ENCODE measurements at regions not wholly inside any gene's neighbourhood (a gene's known extent, or its start where the extent isn't known, plus 50 kb on each side); places are given as distances from the start of the nearest gene placed in this dataset.

GRCh38 chr3:74858086-74858485 is 243.6 kb upstream of the CNTN3 start:
- Histone ChIP-seq H3K27ac (no peak overlapping the region), H3K9me3 (no peaks in the 10 kb centered on the region), H3K4me3 (no peak overlapping the region), H3K27me3 (no peaks in the 10 kb centered on the region), H3K36me3 (replicated peaks in 1 of 2; ENCODE audit: insufficient read depth in 1 of 2, low read depth in 2 of 2) (no peaks in the 10 kb centered on the region), H3K4me1 (no peaks in the 10 kb centered on the region)
- DNase-seq (no peak), ATAC-seq (no peak)
- intact Hi-C loops (cut with DNase I), result no loop called here
- WGBS, 2 donors, result 55 to 63% methylated on average over 2 of the region's 2 CpGs
- no peak for TF ChIP-seq CTCF (IDR thresholded peaks at IDR 0.05)

GRCh38 chr3:74850381-74850780 is 235.9 kb upstream of the CNTN3 start:
- H3K27ac ChIP-seq, result no peak overlapping the region
- no peaks in the 10 kb centered on the region for H3K9me3 ChIP-seq
- no peak for TF ChIP-seq POLR2A (IDR thresholded peaks at IDR 0.05)
- no peak for TF ChIP-seq CTCF (IDR thresholded peaks at IDR 0.05)
- no peaks in the 10 kb centered on the region for H3K4me1 ChIP-seq
- no peak for ATAC-seq
- no peak for DNase-seq
- H3K36me3 ChIP-seq (replicated peaks in 1 of 2; ENCODE audit: insufficient read depth in 1 of 2, low read depth in 2 of 2), result no peaks in the 10 kb centered on the region
- no peak overlapping the region for H3K4me3 ChIP-seq
- H3K27me3 ChIP-seq, result no peaks in the 10 kb centered on the region
- 41 to 48% methylated on average over 3 of the region's 3 CpGs for WGBS, 2 donors
- intact Hi-C loops (cut with DNase I), result no loop called here

- WGBS, 2 donors, result 40 to 51% methylated on average over 4 of the region's 4 CpGs
- H3K4me3 ChIP-seq, result no peak overlapping the region
- TF ChIP-seq POLR2A (IDR thresholded peaks at IDR 0.05), result no peak
- no peak for TF ChIP-seq CTCF (IDR thresholded peaks at IDR 0.05)
- H3K27me3 ChIP-seq, result no peaks in the 10 kb centered on the region
- no peaks in the 10 kb centered on the region for H3K36me3 ChIP-seq (replicated peaks in 1 of 2; ENCODE audit: insufficient read depth in 1 of 2, low read depth in 2 of 2)
- H3K9me3 ChIP-seq, result no peaks in the 10 kb centered on the region
- ATAC-seq (no peak), DNase-seq (no peak)
- H3K27ac ChIP-seq, result no peak overlapping the region
- intact Hi-C loops (cut with DNase I), result no loop called here
- H3K4me1 ChIP-seq, result no peaks in the 10 kb centered on the region
These were observed 232.6 kb upstream of the CNTN3 start for GRCh38 chr3:74847093-74847492.

- no peak for DNase-seq
- no peaks in the 10 kb centered on the region for H3K36me3 ChIP-seq (replicated peaks in 1 of 2; ENCODE audit: insufficient read depth in 1 of 2, low read depth in 2 of 2)
- no peaks in the 10 kb centered on the region for H3K4me1 ChIP-seq
- 41 to 70% methylated on average over 1 of the region's 1 CpG for WGBS, 2 donors
- no peaks in the 10 kb centered on the region for H3K9me3 ChIP-seq
- no peak overlapping the region for H3K4me3 ChIP-seq
- no peak for TF ChIP-seq CTCF (IDR thresholded peaks at IDR 0.05)
- no peak for TF ChIP-seq POLR2A (IDR thresholded peaks at IDR 0.05)
- no peaks in the 10 kb centered on the region for H3K27me3 ChIP-seq
- intact Hi-C loops (cut with DNase I), result no loop called here
- no peak overlapping the region for H3K27ac ChIP-seq
- ATAC-seq, result no peak
These were observed 230.6 kb upstream of the CNTN3 start for GRCh38 chr3:74845081-74845480.

GRCh38 chr3:74844428-74844827 is 230.0 kb upstream of the CNTN3 start:
- DNase-seq, result no peak
- intact Hi-C loops (cut with DNase I), result no loop called here
- no peak for ATAC-seq
- no peak overlapping the region for H3K4me3 ChIP-seq
- no peaks in the 10 kb centered on the region for H3K27me3 ChIP-seq
- no peaks in the 10 kb centered on the region for H3K4me1 ChIP-seq
- no peaks in the 10 kb centered on the region for H3K36me3 ChIP-seq (replicated peaks in 1 of 2; ENCODE audit: insufficient read depth in 1 of 2, low read depth in 2 of 2)
- H3K27ac ChIP-seq, result no peak overlapping the region
- TF ChIP-seq POLR2A (IDR thresholded peaks at IDR 0.05), result no peak
- TF ChIP-seq CTCF (IDR thresholded peaks at IDR 0.05), result no peak
- WGBS, 2 donors, result 42 to 59% methylated on average over 1 of the region's 1 CpG
- H3K9me3 ChIP-seq, result no peaks in the 10 kb centered on the region

Data from body of pancreas (tissue), 4 donors.